Cardiac fibroblast (primary cell): ENCODE measurements at regions not wholly inside any gene's neighbourhood (a gene's known extent, or its start where the extent isn't known, plus 50 kb on each side); places are given as distances from the start of the nearest gene placed in this dataset.

Source experiments
- DNase-seq, 2 donors: peaks; one replicate each; pipeline versions ENCODE4 v3.0.0 to v3.0.0-alpha.2; 2010; ENCODE audit warnings: low read depth in 2 of 2
- H3K4me3 ChIP-seq, 2 donors: replicated peaks in 1 of 2; 1 replicate in 1 of 2; 2 replicates in 1 of 2; pipeline ENCODE4 v1.5.1; 2011; ENCODE audit warnings: low read depth in 2 of 2, low read length in 2 of 2, mild to moderate bottlenecking in 2 of 2, moderate library complexity in 1 of 2
- CTCF ChIP-seq: IDR thresholded peaks from one replicate; pipeline ENCODE4 v1.5.1; 2011; ENCODE audit warnings: low read depth, mild to moderate bottlenecking, low read length, inconsistent platforms

- no peak overlapping the region for H3K4me3 ChIP-seq
- no peak for TF ChIP-seq CTCF
- no peak for DNase-seq
These were observed 114.3 kb downstream of the THBS2 start for GRCh38 chr6:169139179-169139971.

GRCh38 chr6:169132352-169132940 is 121.2 kb downstream of the THBS2 start:
- DNase-seq: peak in 1 of 2 donors; percentile 7
- H3K4me3 ChIP-seq: no peak overlapping the region
- TF ChIP-seq CTCF: no peak

- TF ChIP-seq CTCF: no peak
- no peak overlapping the region for H3K4me3 ChIP-seq
- DNase-seq: peak in 1 of 2 donors; percentile 27
These were observed 122.3 kb downstream of the THBS2 start for GRCh38 chr6:169131390-169131789.

- no peak for TF ChIP-seq CTCF
- no peak for DNase-seq
- no peak overlapping the region for H3K4me3 ChIP-seq
These were observed 123.5 kb downstream of the THBS2 start for GRCh38 chr6:169130113-169130512.

- peak; percentile 16 for TF ChIP-seq CTCF
- no peak overlapping the region for H3K4me3 ChIP-seq
- DNase-seq: no peak
These were observed 132.6 kb downstream of the THBS2 start for GRCh38 chr6:169121013-169121412.

- TF ChIP-seq CTCF: no peak
These were observed 134.0 kb downstream of the THBS2 start for GRCh38 chr6:169119669-169120068.

More at GRCh38 chr6:169119669-169120068, 134.0 kb downstream of the THBS2 start:
- no peak for DNase-seq
- H3K4me3 ChIP-seq: no peak overlapping the region
